Stimulated activated CD8-positive, alpha-beta memory T cell treated with anti-CD3 and anti-CD28 coated beads, Interleukin-12 subunit alpha, Interleukin-12 subunit beta, amount 100 ng/mL, for 24 hours (primary cell): ENCODE measurements at regions not wholly inside any gene's neighbourhood (a gene's known extent, or its start where the extent isn't known, plus 50 kb on each side); places are given as distances from the start of the nearest gene placed in this dataset.
A peak's percentile ranks its signal among the peaks of the same experiment; 100 is the strongest.

ENCODE experiments used
- DNase-seq: peaks from one replicate; pipeline ENCODE4 v3.0.0-alpha.2; 2020; ENCODE audit errors: extremely low read depth

- DNase-seq = no peak
Measured at GRCh38 chr12:111310076-111310870, 58.6 kb downstream of the PHETA1 start.

- DNase-seq = no peak
Measured at GRCh38 chr12:111309584-111309983, 59.3 kb downstream of the PHETA1 start.

- no peak for DNase-seq
Measured at GRCh38 chr12:111308473-111308872, 60.4 kb downstream of the PHETA1 start.

GRCh38 chr12:111304642-111305071 lies 64.2 kb downstream of the PHETA1 start:
- DNase-seq = no peak

GRCh38 chr12:111303531-111303930 lies 65.4 kb downstream of the PHETA1 start:
- no peak for DNase-seq

GRCh38 chr12:111298582-111299436 lies 70.1 kb downstream of the PHETA1 start:
- DNase-seq = peak; percentile 8

GRCh38 chr12:111297703-111298426 lies 71.0 kb downstream of the PHETA1 start:
- DNase-seq = no peak

GRCh38 chr12:111296906-111297463 lies 71.9 kb downstream of the PHETA1 start:
- no peak for DNase-seq

GRCh38 chr12:111295176-111295575 lies 73.7 kb downstream of the PHETA1 start:
- DNase-seq = no peak

- DNase-seq = no peak
Measured at GRCh38 chr12:111293266-111294009, 75.5 kb downstream of the PHETA1 start.

GRCh38 chr12:111291357-111291756 lies 77.5 kb downstream of the PHETA1 start:
- no peak for DNase-seq

- DNase-seq = no peak
Measured at GRCh38 chr12:111288771-111289170, 80.1 kb downstream of the PHETA1 start.

GRCh38 chr12:111287125-111287900 lies 81.6 kb downstream of the PHETA1 start:
- DNase-seq = no peak

- no peak for DNase-seq
Measured at GRCh38 chr12:111285200-111285599, 83.7 kb downstream of the PHETA1 start.

- DNase-seq = no peak
Measured at GRCh38 chr12:111284709-111285108, 84.2 kb downstream of the PHETA1 start.

- DNase-seq = no peak
Measured at GRCh38 chr12:111283966-111284365, 84.9 kb downstream of the PHETA1 start.

- DNase-seq = no peak
Measured at GRCh38 chr12:111283521-111283920, 85.4 kb downstream of the PHETA1 start.

GRCh38 chr12:111277570-111277969 lies 91.3 kb downstream of the PHETA1 start:
- DNase-seq = no peak

- no peak for DNase-seq
Measured at GRCh38 chr12:111276146-111276545, 92.7 kb downstream of the PHETA1 start.

GRCh38 chr12:111275308-111275707 lies 93.6 kb downstream of the PHETA1 start:
- DNase-seq = no peak
